Eye (tissue), 1 donor: ENCODE measurements at regions not wholly inside any gene's neighbourhood (a gene's known extent, or its start where the extent isn't known, plus 50 kb on each side); places are given as distances from the start of the nearest gene placed in this dataset.

ENCODE experiments used
- DNase-seq: peaks from one replicate; pipeline ENCODE4 v3.0.0-alpha.2; 2015

- no peak for DNase-seq
Observed at GRCh38 chr10:81027706-81028105, 490.0 kb downstream of the SH2D4B start.

DNA sequence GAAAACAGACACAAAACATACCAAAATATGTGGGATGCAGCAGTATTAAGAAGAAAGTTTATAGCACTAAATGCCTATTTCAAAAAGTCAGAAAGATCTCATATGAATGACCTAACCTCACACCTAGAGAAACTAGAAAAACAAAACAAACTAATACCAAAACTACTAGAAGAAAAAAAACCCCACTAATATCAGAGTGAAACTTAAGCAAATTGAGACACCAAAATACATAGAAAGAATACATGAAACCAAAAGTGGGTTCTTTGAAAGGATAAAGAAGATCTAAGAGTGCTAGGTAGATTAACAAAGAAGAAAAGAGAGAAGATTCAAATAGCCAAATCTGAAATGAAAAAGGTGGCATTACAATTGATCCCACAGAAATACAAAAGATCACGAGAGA lies 494.1 kb downstream of the SH2D4B start:
- no peak for DNase-seq

DNA sequence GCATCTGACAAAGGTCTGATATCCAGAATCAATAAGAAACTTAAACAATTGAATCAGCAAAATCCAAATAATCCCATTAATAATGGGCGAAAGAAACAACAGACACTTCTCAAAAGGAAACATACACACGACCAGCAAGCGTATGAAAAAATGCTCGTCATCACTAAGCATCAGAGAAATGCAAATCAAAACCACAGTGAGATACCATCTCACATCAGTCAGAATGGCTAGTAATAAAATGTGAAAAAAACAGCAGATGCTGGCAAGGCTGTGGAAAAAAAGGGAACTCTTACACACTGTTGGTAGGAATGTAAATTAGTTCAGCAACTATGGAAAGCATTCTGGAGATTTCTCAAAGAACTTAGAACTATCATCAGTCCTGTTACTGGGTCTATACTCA lies 496.7 kb downstream of the SH2D4B start:
- no peak for DNase-seq

- DNase-seq: no peak
Observed at GRCh38 chr10:81036257-81036656, 498.6 kb downstream of the SH2D4B start.

GRCh38 chr10:81040031-81040430 lies 502.3 kb downstream of the SH2D4B start:
- no peak for DNase-seq

GRCh38 chr10:81040940-81041339 lies 503.2 kb downstream of the SH2D4B start:
- no peak for DNase-seq

DNA sequence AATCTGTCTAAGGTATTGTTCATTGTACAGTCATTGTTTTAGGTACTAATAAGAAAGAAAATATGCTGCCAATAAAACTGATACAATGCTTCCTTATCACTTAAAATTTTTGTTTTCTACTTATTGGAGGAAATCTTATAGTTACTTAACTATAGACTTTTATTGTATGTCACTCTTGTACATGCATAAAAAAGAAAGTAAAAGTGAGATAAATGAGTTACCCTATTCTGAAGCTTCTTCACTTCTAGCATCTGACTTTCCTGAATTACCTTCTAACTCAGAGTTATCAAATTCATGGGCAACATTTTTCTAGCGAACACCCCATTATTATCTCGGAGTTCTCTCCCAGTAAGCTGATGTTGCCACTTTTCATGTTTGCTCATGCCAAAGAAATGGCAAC lies 504.9 kb downstream of the SH2D4B start:
- DNase-seq: no peak

- no peak for DNase-seq
Observed at GRCh38 chr10:81065474-81065873, 527.8 kb downstream of the SH2D4B start.

- DNase-seq: no peak
Observed at GRCh38 chr10:81068460-81068859, 530.8 kb downstream of the SH2D4B start.

DNA sequence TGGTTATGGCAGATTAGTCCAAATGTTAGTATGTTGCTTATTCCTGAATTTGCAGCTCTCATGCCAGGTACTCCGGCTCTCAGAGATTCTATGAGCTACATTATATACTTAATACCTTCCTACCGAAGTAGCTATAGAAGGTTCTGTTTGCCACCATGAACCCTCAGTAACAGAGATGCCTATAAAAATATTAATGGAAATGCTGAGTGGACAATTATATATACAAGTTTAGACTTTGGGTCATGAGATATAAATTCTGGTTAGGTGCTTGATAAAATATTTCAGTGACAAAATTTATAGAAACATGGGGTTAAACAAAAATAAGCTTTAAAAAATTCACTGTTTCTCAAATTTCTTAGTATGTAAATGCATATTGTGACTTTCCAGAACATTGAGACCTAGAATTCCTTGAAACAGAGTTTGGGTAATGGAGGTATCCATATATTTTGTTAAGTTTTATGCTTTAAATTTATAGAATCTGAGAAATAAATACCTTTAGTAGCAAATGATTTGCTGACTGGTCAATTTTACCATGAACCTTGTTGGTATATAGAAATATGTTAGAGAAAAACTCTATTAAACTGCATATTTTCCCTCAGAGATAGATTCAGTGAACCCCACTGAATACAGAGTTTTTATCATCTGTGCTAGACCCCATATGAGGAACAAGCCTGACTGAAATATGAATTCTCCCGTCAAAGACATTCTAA lies 533.5 kb downstream of the SH2D4B start:
- no peak for DNase-seq

DNA sequence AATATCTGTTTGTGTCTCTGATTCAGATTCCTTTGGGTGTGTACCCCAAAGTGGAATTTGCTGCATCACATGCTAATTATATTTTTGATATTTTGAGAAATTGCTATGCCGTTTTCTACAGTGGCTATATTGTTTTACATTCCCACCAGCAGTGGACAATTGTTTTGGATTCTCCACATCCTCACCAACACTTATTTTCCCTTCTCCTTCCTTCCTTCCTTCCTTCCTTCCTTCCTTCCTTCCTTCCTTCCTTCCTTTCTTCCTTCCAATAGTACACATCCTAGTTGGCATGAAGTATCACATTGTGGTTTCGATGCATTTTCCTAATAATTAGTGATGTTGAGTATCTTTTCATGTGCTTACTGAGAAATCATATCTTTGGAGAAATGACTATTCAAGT lies 535.5 kb downstream of the SH2D4B start:
- no peak for DNase-seq

DNA sequence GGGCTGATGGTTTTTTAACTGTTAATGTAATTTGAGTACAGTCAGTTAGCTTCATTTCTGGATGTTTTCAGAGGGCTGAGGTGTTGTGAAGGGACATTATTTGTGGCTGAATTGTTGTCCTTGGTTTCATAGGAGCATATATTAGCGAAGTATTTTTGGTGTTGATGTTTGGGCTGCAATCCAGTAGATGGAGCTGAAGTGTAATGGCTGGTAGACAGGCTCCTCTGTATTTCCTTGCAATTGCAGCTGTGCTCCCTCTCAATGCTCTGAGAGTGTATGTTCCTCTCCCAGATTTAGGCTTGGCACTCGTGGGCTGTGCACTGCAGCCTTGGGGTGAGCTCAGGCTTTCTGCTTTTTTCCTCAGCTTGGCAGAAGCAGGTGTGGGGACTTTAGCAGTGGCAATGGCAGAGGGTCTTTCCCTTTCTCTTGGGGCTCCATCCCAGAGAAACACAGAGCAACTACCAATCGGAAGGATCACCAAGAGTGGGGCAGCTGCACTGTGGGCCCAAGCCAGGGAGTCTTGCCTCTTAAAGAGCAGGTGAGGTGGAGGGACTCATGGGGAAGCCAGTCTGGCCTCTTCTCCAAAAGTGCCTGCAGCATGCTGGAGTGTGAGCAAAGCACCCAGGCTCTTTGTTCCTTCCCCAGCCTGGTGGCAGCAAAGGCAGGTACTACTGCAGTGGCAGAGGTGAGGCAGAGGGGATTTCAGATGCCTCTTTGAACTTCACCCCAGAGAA lies 544.4 kb downstream of the SH2D4B start:
- DNase-seq: no peak

- no peak for DNase-seq
Observed at GRCh38 chr10:81082621-81083376, 545.1 kb downstream of the SH2D4B start.

DNA sequence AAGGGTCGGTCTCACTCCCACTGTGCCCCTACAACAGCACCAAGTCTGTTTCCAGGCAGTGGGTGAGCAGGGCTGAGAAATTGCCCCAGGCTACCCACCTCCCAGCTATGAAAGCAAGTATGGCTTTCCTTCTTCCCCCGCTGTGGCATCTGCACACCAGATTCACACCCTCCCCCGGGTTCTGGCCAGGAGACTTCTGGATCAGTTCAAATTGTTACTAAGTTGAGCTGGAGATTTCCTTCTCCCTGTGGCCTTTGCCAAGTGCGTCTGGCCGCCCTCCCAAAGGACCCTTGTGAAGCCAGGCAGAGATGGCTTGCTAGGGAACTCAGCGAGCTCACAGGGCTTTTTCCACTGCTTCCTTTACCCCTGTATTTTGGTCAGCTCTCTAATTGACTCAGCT lies 555.4 kb downstream of the SH2D4B start:
- no peak for DNase-seq

GRCh38 chr10:81095238-81095637 lies 557.5 kb downstream of the SH2D4B start:
- DNase-seq: no peak

DNA sequence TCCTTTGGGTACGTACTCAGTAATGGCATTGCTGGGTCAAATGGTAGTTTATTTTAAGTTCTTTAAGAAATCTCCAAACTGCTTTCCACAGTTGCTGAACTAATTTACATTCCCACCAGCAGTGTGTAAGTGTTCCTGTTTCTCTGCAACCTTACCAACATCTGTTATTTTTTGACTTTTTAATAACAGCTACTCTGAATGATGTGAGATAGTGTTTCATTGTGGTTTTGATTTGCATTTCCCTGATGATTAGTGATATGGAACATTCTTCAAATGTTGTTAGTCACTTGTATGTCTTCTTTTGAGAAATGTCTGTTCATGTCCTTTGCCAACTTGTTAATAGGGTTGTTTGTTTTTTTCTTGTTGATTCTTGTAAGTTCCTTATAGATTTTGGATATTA lies 558.9 kb downstream of the SH2D4B start:
- DNase-seq: no peak

GRCh38 chr10:81101062-81101461 lies 563.4 kb downstream of the SH2D4B start:
- no peak for DNase-seq

GRCh38 chr10:81104494-81104893 lies 566.8 kb downstream of the SH2D4B start:
- DNase-seq: no peak

DNA sequence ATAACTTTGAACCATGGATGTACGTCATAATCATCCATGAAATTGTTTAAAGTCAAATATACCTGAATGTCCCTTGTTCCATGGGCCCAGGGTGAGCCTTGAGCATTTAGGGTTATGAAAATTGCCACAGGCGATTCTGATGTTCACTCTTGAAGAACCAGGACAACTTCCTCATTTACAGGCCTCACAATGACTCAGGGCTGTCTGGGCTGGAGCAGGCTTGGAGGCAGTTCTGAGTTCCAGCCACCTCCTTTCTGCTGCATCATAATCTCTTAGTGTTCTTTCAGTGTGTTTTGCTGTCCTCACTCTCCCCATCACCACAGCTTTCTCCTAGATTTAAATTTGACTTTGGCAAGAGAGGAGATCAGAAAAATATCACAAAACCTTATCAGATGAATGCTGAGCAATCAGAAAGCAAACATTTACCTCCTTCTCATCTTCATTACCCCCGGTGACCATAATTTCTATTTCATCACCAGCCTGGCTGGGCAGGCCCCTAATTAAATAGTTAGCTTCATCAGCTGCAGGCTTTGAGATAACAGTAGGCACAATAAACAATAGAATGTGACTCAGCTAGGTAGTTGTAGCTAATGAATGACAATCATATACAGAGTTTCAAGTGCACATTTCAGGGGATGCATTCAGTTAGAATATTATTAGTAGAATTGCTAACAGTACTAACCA lies 571.0 kb downstream of the SH2D4B start:
- no peak for DNase-seq

- DNase-seq: no peak
Observed at GRCh38 chr10:81109200-81109752, 571.6 kb downstream of the SH2D4B start.

GRCh38 chr10:81116201-81116600 lies 578.5 kb downstream of the SH2D4B start:
- DNase-seq: no peak

DNA sequence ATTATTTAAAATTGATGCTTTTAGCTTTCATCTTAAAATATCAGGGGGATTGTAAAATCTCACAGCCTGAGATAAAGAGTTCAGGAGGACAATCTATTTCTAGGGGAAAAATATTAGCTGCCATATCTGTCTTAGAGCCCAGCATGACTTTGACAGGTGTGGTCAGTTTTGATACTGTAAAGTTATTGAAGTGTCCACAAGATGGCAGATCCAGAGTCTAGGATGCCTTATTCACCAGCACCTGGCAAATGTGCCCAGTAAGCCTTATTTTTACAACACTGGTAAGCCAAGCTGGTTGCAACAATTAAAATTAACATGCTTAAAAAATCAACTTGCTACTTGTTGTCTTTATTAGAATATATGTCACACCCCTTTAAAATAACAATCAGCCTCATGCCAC lies 579.3 kb downstream of the SH2D4B start:
- no peak for DNase-seq

- no peak for DNase-seq
Observed at GRCh38 chr10:81127931-81128330, 590.2 kb downstream of the SH2D4B start.
